SK-N-SH treated with all-trans-retinoic acid at 6 μM for 48 hours (cell line): ENCODE measurements at regions not wholly inside any gene's neighbourhood (a gene's known extent, or its start where the extent isn't known, plus 50 kb on each side); places are given as distances from the start of the nearest gene placed in this dataset.

Experiments
- ATAC-seq: fragments of 200-7000 bp; cut with Tn5 transposase; 3 replicates; pipeline ENCODE4 v1.9.1; 2020; ENCODE audit warnings: mild to moderate bottlenecking, moderate library complexity
- ARNTL ChIP-seq: fragments of 450-650 bp; formaldehyde crosslinking; IDR thresholded peaks from 2 replicates; pipeline ENCODE4 v1.5.0; 2020; ENCODE audit warnings: low read depth, mild to moderate bottlenecking, moderate library complexity, borderline replicate concordance
- BACH2 ChIP-seq: fragments of 250-450 bp; sonication (Bioruptor Pico); IDR thresholded peaks from 2 replicates; pipeline ENCODE4 v1.9.0; 2021; ENCODE audit warnings: mild to moderate bottlenecking, borderline replicate concordance
- CSDC2 ChIP-seq: fragments of 250-450 bp; sonication (Bioruptor Pico); IDR thresholded peaks from 2 replicates; pipeline ENCODE4 v1.5.0; 2020; ENCODE audit warnings: mild to moderate bottlenecking, moderate library complexity
- CSRNP3 ChIP-seq: fragments of 250-450 bp; sonication (Bioruptor Pico); IDR thresholded peaks from 2 replicates; pipeline ENCODE4 v1.5.1; 2021; ENCODE audit warnings: mild to moderate bottlenecking, moderate library complexity
- ESRRG ChIP-seq: fragments of 250-450 bp; sonication (Bioruptor Pico); IDR thresholded peaks from 2 replicates; pipeline ENCODE4 v1.6.1; 2021; ENCODE audit warnings: mild to moderate bottlenecking
- ISL1 ChIP-seq: fragments of 250-450 bp; sonication (Bioruptor Pico); IDR thresholded peaks from 2 replicates; pipeline ENCODE4 v2.1.2; 2022; ENCODE audit warnings: mild to moderate bottlenecking, moderate library complexity
- PATZ1 ChIP-seq: fragments of 250-450 bp; sonication (Bioruptor Pico); IDR thresholded peaks from 2 replicates; pipeline ENCODE4 v1.8.0; 2020; ENCODE audit warnings: mild to moderate bottlenecking, moderate library complexity, borderline replicate concordance
- PPARA ChIP-seq: fragments of 250-450 bp; sonication (Bioruptor Pico); IDR thresholded peaks from 2 replicates; pipeline ENCODE4 v1.5.0; 2020; ENCODE audit warnings: mild to moderate bottlenecking, borderline replicate concordance
- RARB ChIP-seq: fragments of 250-450 bp; sonication (Bioruptor Pico); IDR thresholded peaks from 2 replicates; pipeline ENCODE4 v1.8.0; 2021; ENCODE audit warnings: mild to moderate bottlenecking, moderate library complexity
- SNAI2 ChIP-seq: fragments of 250-450 bp; sonication (Bioruptor Pico); IDR thresholded peaks from 2 replicates; pipeline ENCODE4 v1.5.0; 2020; ENCODE audit warnings: mild to moderate bottlenecking, moderate library complexity
- TCF4 ChIP-seq: fragments of 250-450 bp; sonication (Bioruptor Pico); IDR thresholded peaks from 2 replicates; pipeline ENCODE4 v1.8.0; 2021; ENCODE audit warnings: mild to moderate bottlenecking, moderate library complexity, borderline replicate concordance
- TOX ChIP-seq: fragments of 250-450 bp; sonication (Bioruptor Pico); IDR thresholded peaks from 2 replicates; pipeline ENCODE4 v1.8.0; 2021; ENCODE audit warnings: mild to moderate bottlenecking, moderate library complexity, borderline replicate concordance
- ZC3H10 ChIP-seq: fragments of 250-450 bp; sonication (Bioruptor Pico); IDR thresholded peaks from 2 replicates; pipeline ENCODE4 v1.5.1; 2021; ENCODE audit warnings: mild to moderate bottlenecking, moderate library complexity
- ZFP3 ChIP-seq: fragments of 250-450 bp; sonication (Bioruptor Pico); IDR thresholded peaks from 2 replicates; pipeline ENCODE4 v1.5.0; 2020; ENCODE audit warnings: mild to moderate bottlenecking, moderate library complexity
- ZFP30 ChIP-seq: fragments of 450-650 bp; formaldehyde crosslinking; IDR thresholded peaks from 2 replicates; pipeline ENCODE4 v1.5.0; 2022; ENCODE audit warnings: mild to moderate bottlenecking, moderate library complexity
- ZNF565 ChIP-seq: fragments of 450-650 bp; formaldehyde crosslinking; conservative IDR thresholded peaks from 2 replicates; pipeline ENCODE4 v1.5.0; 2020; ENCODE audit warnings: low read depth, mild to moderate bottlenecking, moderate library complexity
- ZNF70 ChIP-seq: fragments of 450-650 bp; formaldehyde crosslinking; IDR thresholded peaks from 2 replicates; pipeline ENCODE4 v1.5.0; 2020; ENCODE audit warnings: mild to moderate bottlenecking, moderate library complexity

- TF ChIP-seq TCF4 (no peak), ZNF565 (CRISPR knock-in tag) (no peak), ISL1 (CRISPR knock-in tag) (no peak), ZNF70 (CRISPR knock-in tag) (no peak), ARNTL (CRISPR knock-in tag) (no peak), PPARA (no peak), TOX (no peak), RARB (CRISPR knock-in tag) (no peak), ESRRG (CRISPR knock-in tag) (no peak), PATZ1 (no peak), ZFP3 (no peak), ZC3H10 (no peak), BACH2 (no peak), ZFP30 (no peak), CSDC2 (CRISPR knock-in tag) (no peak), CSRNP3 (no peak), SNAI2 (CRISPR knock-in tag) (no peak)
- ATAC-seq: no peak
Observed at GRCh38 chr6:125699591-125699990, 49.8 kb upstream of the HEY2 start.
